ENCODE measurements at regions not wholly inside any gene's neighbourhood (a gene's known extent, or its start where the extent isn't known, plus 50 kb on each side); places are given as distances from the start of the nearest gene placed in this dataset.

GRCh38 chr14:39762576-39763401, 330.6 kb upstream of the FBXO33 start (continued):
- TF ChIP-seq ARNT2 (CRISPR knock-in tag; IDR thresholded peaks at IDR 0.05; ENCODE audit: low read depth) (peak; percentile 90), JDP2 (CRISPR knock-in tag; IDR thresholded peaks at IDR 0.05; ENCODE audit: borderline replicate concordance) (no peak; the same call in 1 of the 2 replicates), ZBTB38 (CRISPR knock-in tag; IDR thresholded peaks at IDR 0.05) (peak; percentile 86), ZBTB26 (CRISPR knock-in tag; IDR thresholded peaks at IDR 0.05; ENCODE audit: borderline replicate concordance) (peak; percentile 88; the same call in 1 of the 2 replicates), RNF2 (conservative IDR thresholded peaks at IDR 0.05; ENCODE audit: low read depth) (no peak; the same call in 1 of the 2 replicates), SNAPC4 (CRISPR knock-in tag; IDR thresholded peaks at IDR 0.05) (peak; percentile 89), AHDC1 (CRISPR knock-in tag; IDR thresholded peaks at IDR 0.05; ENCODE audit: borderline replicate concordance) (peak; percentile 98), FOXA3 (CRISPR knock-in tag; IDR thresholded peaks at IDR 0.05) (peak; percentile 90), XBP1 (CRISPR knock-in tag; IDR thresholded peaks at IDR 0.05) (peak; percentile 55; the same call in 1 of the 2 replicates), ZNF816 (CRISPR knock-in tag; IDR thresholded peaks at IDR 0.05; ENCODE audit: borderline replicate concordance) (peak; percentile 31; the same call in 1 of the 2 replicates), ZNF589 (CRISPR knock-in tag; conservative IDR thresholded peaks at IDR 0.05) (peak; percentile 60; the same call in 1 of the 2 replicates), RXRB (CRISPR knock-in tag; IDR thresholded peaks at IDR 0.05; ENCODE audit: borderline replicate concordance) (peak; percentile 98), NR2C2 (CRISPR knock-in tag; IDR thresholded peaks at IDR 0.05; ENCODE audit: borderline replicate concordance) (peak; percentile 95), HINFP (CRISPR knock-in tag; IDR thresholded peaks at IDR 0.05; ENCODE audit: low read depth) (peak; percentile 93), ZNF776 (CRISPR knock-in tag; IDR thresholded peaks at IDR 0.05) (0 out of 2 replicates have a peak, but pooled peaks have one; percentile 56)

Data from HepG2 (cell line).